ENCODE measurements at regions not wholly inside any gene's neighbourhood (a gene's known extent, or its start where the extent isn't known, plus 50 kb on each side); places are given as distances from the start of the nearest gene placed in this dataset.

- TF ChIP-seq, protein P1, sequence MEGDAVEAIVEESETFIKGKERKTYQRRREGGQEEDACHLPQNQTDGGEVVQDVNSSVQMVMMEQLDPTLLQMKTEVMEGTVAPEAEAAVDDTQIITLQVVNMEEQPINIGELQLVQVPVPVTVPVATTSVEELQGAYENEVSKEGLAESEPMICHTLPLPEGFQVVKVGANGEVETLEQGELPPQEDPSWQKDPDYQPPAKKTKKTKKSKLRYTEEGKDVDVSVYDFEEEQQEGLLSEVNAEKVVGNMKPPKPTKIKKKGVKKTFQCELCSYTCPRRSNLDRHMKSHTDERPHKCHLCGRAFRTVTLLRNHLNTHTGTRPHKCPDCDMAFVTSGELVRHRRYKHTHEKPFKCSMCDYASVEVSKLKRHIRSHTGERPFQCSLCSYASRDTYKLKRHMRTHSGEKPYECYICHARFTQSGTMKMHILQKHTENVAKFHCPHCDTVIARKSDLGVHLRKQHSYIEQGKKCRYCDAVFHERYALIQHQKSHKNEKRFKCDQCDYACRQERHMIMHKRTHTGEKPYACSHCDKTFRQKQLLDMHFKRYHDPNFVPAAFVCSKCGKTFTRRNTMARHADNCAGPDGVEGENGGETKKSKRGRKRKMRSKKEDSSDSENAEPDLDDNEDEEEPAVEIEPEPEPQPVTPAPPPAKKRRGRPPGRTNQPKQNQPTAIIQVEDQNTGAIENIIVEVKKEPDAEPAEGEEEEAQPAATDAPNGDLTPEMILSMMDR (conservative IDR thresholded peaks at IDR 0.05; ENCODE audit: low read depth, low read length), result no peak
- no peak for TF ChIP-seq EZH2phosphoT487 (IDR thresholded peaks at IDR 0.05; ENCODE audit: borderline replicate concordance, low read length)
- no peak for TF ChIP-seq EZH2 (IDR thresholded peaks at IDR 0.05; ENCODE audit: low read length, unreplicated experiment)
Observed at GRCh38 chr11:79541466-79541865, 100.6 kb upstream of the TENM4 start.

Data from PC-3 (cell line).